HepG2 (cell line): ENCODE measurements at regions not wholly inside any gene's neighbourhood (a gene's known extent, or its start where the extent isn't known, plus 50 kb on each side); places are given as distances from the start of the nearest gene placed in this dataset.

ENCODE experiments used
- ATAC-seq: fragments of 200-7000 bp; cut with Tn5 transposase; 3 replicates; pipeline ENCODE4 v1.9.1; 2020; ENCODE audit warnings: mild to moderate bottlenecking, moderate library complexity
- BruUV-seq: library from RNA; stranded (reverse); fragments of 400-500 nt; replicated peaks from 2 replicates; lab custom pipeline; 2021; lab: Mats Ljungman, UMichigan
- CTCF ChIA-PET: fragments of 300-600 bp; formaldehyde crosslinking; extraction: SDS; loops from one replicate; lab custom pipeline; 2021; ENCODE audit warnings: low total read pairs, inconsistent platforms, low intra/inter-chr PET ratio; lab: Yijun Ruan, JAX
- POLR2A ChIA-PET: fragments of 350-600 bp; sonication (Branson Sonifier 250); formaldehyde crosslinking; loops from one replicate; lab custom pipeline; 2020; ENCODE audit warnings: antibody characterized with exemption, inconsistent platforms; lab: Yijun Ruan, JAX
- DNase-seq: peaks from one replicate; pipeline ENCODE4 v3.0.0-alpha.2; 2015; ENCODE audit warnings: low spot score
- FAIRE-seq: peaks from 3 replicates; lab custom pipeline; 2011; peaks lifted over from hg19 to GRCh38; lab: Jason Lieb, UNC
- H2AFZ ChIP-seq: one replicate; pipeline ENCODE4 v1.6.1; 2011; ENCODE audit warnings: low read length, inconsistent platforms
- H3K27ac ChIP-seq: fragments of 300-600 bp; 3 replicates; pipeline ENCODE4 v1.8.0; 2011; ENCODE audit warnings: mixed run types, mild to moderate bottlenecking, mixed read lengths, low read length, inconsistent platforms; ENCODE audit not compliant: insufficient read depth; ENCODE audit errors: extremely low read length
- H3K27me3 ChIP-seq, 2 experiments: fragments of 200-600 bp in 1 of 2; 2 replicates in 1 of 2; 3 replicates in 1 of 2; pipeline versions ENCODE4 v1.6.0 to v1.8.0; 2011; ENCODE audit warnings: low read length in 2 of 2, mild to moderate bottlenecking in 2 of 2, moderate library complexity in 2 of 2, inconsistent platforms in 1 of 2; ENCODE audit not compliant: insufficient read depth in 2 of 2, control insufficient read depth in 1 of 2
- H3K36me3 ChIP-seq, 2 experiments: fragments of 200-600 bp in 1 of 2; replicated peaks in 1 of 2; 2 replicates in 1 of 2; 3 replicates in 1 of 2; pipeline versions ENCODE4 v1.5.1 to v1.8.0; 2011; ENCODE audit warnings: low read length in 2 of 2, inconsistent platforms in 1 of 2; ENCODE audit not compliant: insufficient read depth in 2 of 2, control insufficient read depth in 1 of 2
- H3K4me1 ChIP-seq: 2 replicates; pipeline ENCODE4 v1.5.1; 2012; ENCODE audit warnings: low read length, inconsistent platforms; ENCODE audit not compliant: insufficient read depth
- H3K4me2 ChIP-seq: 2 replicates; pipeline ENCODE4 v1.6.0; 2011; ENCODE audit warnings: low read depth, low read length, inconsistent platforms
- H3K4me3 ChIP-seq, 3 experiments: fragments of 200-600 bp in 1 of 3; sonication (generic), shearing (Covaris generic) in 1 of 3; replicated peaks in 1 of 3; 2 replicates each; pipeline ENCODE4 v1.5.1; 2011 to 2016; ENCODE audit warnings: low read length in 3 of 3, inconsistent platforms in 2 of 3, low read depth in 2 of 3, mild to moderate bottlenecking in 2 of 3, control low read depth in 1 of 3, mixed read lengths in 1 of 3; ENCODE audit not compliant: insufficient read depth in 1 of 3
- H3K79me2 ChIP-seq: one replicate; pipeline ENCODE4 v1.6.1; 2011; ENCODE audit warnings: low read length, inconsistent platforms; ENCODE audit not compliant: insufficient read depth
- H3K9ac ChIP-seq: 2 replicates; pipeline ENCODE4 v1.6.0; 2011; ENCODE audit warnings: mild to moderate bottlenecking, low read depth, low read length, inconsistent platforms; ENCODE audit not compliant: insufficient read depth
- H3K9me3 ChIP-seq: 2 replicates; pipeline ENCODE4 v1.5.1; 2012; ENCODE audit warnings: mild to moderate bottlenecking, low read length
- H4K20me1 ChIP-seq: 2 replicates; pipeline ENCODE4 v1.6.0; 2011; ENCODE audit warnings: inconsistent platforms, mild to moderate bottlenecking, low read length, moderate library complexity; ENCODE audit not compliant: insufficient read depth
- FLYWCH1 ChIP-seq: sonication (generic); formaldehyde crosslinking; IDR thresholded peaks from 2 replicates; pipeline ENCODE4 v1.8.1; 2023; ENCODE audit warnings: mild to moderate bottlenecking, missing genetic modification reagents
- FOXK2 ChIP-seq: fragments of 450-650 bp; IDR thresholded peaks from 2 replicates; pipeline ENCODE4 v1.6.1; 2016
- SIX4 ChIP-seq: sonication (generic); formaldehyde crosslinking; IDR thresholded peaks from 2 replicates; pipeline ENCODE4 v1.4.0; 2020; ENCODE audit warnings: missing genetic modification reagents
- THAP9 ChIP-seq: sonication (generic); formaldehyde crosslinking; IDR thresholded peaks from 2 replicates; pipeline ENCODE4; 2020; ENCODE audit warnings: missing genetic modification reagents, mild to moderate bottlenecking, borderline replicate concordance
- ZNF251 ChIP-seq: sonication (generic); formaldehyde crosslinking; IDR thresholded peaks from 2 replicates; pipeline ENCODE4 v1.9.0; 2021; ENCODE audit warnings: mild to moderate bottlenecking, missing genetic modification reagents
- ZNF276 ChIP-seq: sonication (generic); formaldehyde crosslinking; IDR thresholded peaks from 2 replicates; pipeline ENCODE4 v1.4.0; 2020; ENCODE audit warnings: mild to moderate bottlenecking, low read depth, missing genetic modification reagents
- ZNF292 ChIP-seq: sonication (generic); formaldehyde crosslinking; IDR thresholded peaks from 2 replicates; pipeline ENCODE4 v1.8.1; 2022; ENCODE audit warnings: mild to moderate bottlenecking, low read depth, missing genetic modification reagents, borderline replicate concordance
- ZNF333 ChIP-seq: sonication (generic); formaldehyde crosslinking; IDR thresholded peaks from 2 replicates; pipeline ENCODE4 v1.4.0; 2020; ENCODE audit warnings: mild to moderate bottlenecking, missing genetic modification reagents, borderline replicate concordance
- ZNF432 ChIP-seq: sonication (generic); formaldehyde crosslinking; IDR thresholded peaks from 2 replicates; pipeline ENCODE4 v1.5.0; 2020; ENCODE audit warnings: missing genetic modification reagents, mild to moderate bottlenecking, borderline replicate concordance
- ZNF513 ChIP-seq: sonication (generic); formaldehyde crosslinking; conservative IDR thresholded peaks from 2 replicates; pipeline ENCODE4 v1.5.0; 2020; ENCODE audit warnings: missing genetic modification reagents
- WGBS: methylation state at CpG from one replicate; pipeline ENCODE4 v1.1.6; 2017; ENCODE audit warnings: low lambda C conversion rate; 5-methylcytosine and 5-hydroxymethylcytosine counted together
- in situ Hi-C: cut with HindIII; loops from 2 replicates; pipeline ENCODE4 v1.10.0; 2017; ENCODE audit warnings: low pct_unique_long_range_greater_than_20kb; ENCODE audit not compliant: extremely low pct_ligation_motif_present
- intact Hi-C: fragments of 100-400 bp; cut with micrococcal nuclease; formaldehyde crosslinking; loops from one replicate; pipeline ENCODE4 v1.10.0; 2022; ENCODE audit not compliant: unreplicated experiment

GRCh38 chr5:6261668-6262067 is 116.7 kb downstream of the MED10 start:
- ChIA-PET POLR2A (no interaction called here), CTCF (no interaction called here)
- intact Hi-C loops, result no loop called here
- in situ Hi-C loops, result no loop called here
- Histone ChIP-seq H3K4me2 (no peak overlapping the region), H3K9ac (no peak overlapping the region), H3K9me3 (no peaks in the 10 kb centered on the region), H4K20me1 (no peaks in the 10 kb centered on the region), H3K27ac (no peak overlapping the region), H3K36me3 (no peaks in the 10 kb centered on the region), H3K4me3 (no peak overlapping the region), H3K4me1 (no peaks in the 10 kb centered on the region), H3K27me3 (no peaks in the 10 kb centered on the region), H3K79me2 (no peaks in the 10 kb centered on the region), H2AFZ (no peak overlapping the region)
- no TSS peak for BruUV-seq
- WGBS, result 23% methylated on average over 4 of the region's 4 CpGs
- TF ChIP-seq ZNF276, result no peak
- TF ChIP-seq ZNF432 (CRISPR knock-in tag), result no peak
- TF ChIP-seq SIX4 (CRISPR knock-in tag), result no peak
- TF ChIP-seq ZNF251 (CRISPR knock-in tag), result no peak
- no peak for TF ChIP-seq THAP9 (CRISPR knock-in tag)
- TF ChIP-seq FLYWCH1, result no peak
- TF ChIP-seq ZNF513 (CRISPR knock-in tag), result no peak
- no peak for TF ChIP-seq ZNF292
- no peak for TF ChIP-seq FOXK2
- no peak for TF ChIP-seq ZNF333 (CRISPR knock-in tag)
- FAIRE-seq, result no peak
- ATAC-seq, result no peak
- no peak for DNase-seq
